ENCODE measurements at regions not wholly inside any gene's neighbourhood (a gene's known extent, or its start where the extent isn't known, plus 50 kb on each side); places are given as distances from the start of the nearest gene placed in this dataset.

- H3K4me3 Mint-ChIP-seq = no peak overlapping the region
- H3K27me3 Mint-ChIP-seq = peaks cover 15 to 25% of the 10 kb centered on the region in 2 donors
- H3K4me3 ChIP-seq (ENCODE audit: low read length) = no peak overlapping the region
- no peaks in the 10 kb centered on the region for H3K36me3 ChIP-seq (ENCODE audit: insufficient read depth, low read length)
- ChIA-PET POLR2A (no interaction called here), CTCF (no interaction called here)
- H3K27ac Mint-ChIP-seq = no peak overlapping the region
- H3K27ac ChIP-seq (ENCODE audit: low read depth, low read length) = peak overlapping the region; percentile 47
- no peaks in the 10 kb centered on the region for H3K9me3 ChIP-seq (ENCODE audit: low read length)
- DNase-seq = no peak
- H3K36me3 Mint-ChIP-seq = peaks cover 0 to 2% (median 0%) of the 10 kb centered on the region in 3 donors
- H3K4me1 ChIP-seq (ENCODE audit: insufficient read depth, low read length) = no peaks in the 10 kb centered on the region
- H3K9me3 Mint-ChIP-seq = no peaks in the 10 kb centered on the region
- peaks cover 3% of the 10 kb centered on the region for H3K27me3 ChIP-seq (ENCODE audit: insufficient read depth, low read length, poor library complexity, severe bottlenecking)
- H3K4me1 Mint-ChIP-seq = no peaks in the 10 kb centered on the region
These were observed 140.4 kb upstream of the ETV3 start for GRCh38 chr1:157278383-157279137.

GRCh38 chr1:157277913-157278312, 139.7 kb upstream of the ETV3 start:
- H3K4me1 ChIP-seq (ENCODE audit: insufficient read depth, low read length) = no peaks in the 10 kb centered on the region
- no peaks in the 10 kb centered on the region for H3K9me3 ChIP-seq (ENCODE audit: low read length)
- POLR2A ChIA-PET = no interaction called here
- H3K9me3 Mint-ChIP-seq = no peaks in the 10 kb centered on the region
- H3K4me3 Mint-ChIP-seq = no peak overlapping the region
- CTCF ChIA-PET = no interaction called here
- H3K36me3 Mint-ChIP-seq = peaks cover 0 to 2% (median 0%) of the 10 kb centered on the region in 3 donors
- H3K27ac Mint-ChIP-seq = no peak overlapping the region
- no peak for DNase-seq
- H3K27me3 Mint-ChIP-seq = peaks cover 12 to 20% of the 10 kb centered on the region in 2 donors
- H3K27ac ChIP-seq (ENCODE audit: low read depth, low read length) = no peak overlapping the region
- H3K4me3 ChIP-seq (ENCODE audit: low read length) = no peak overlapping the region
- no peaks in the 10 kb centered on the region for H3K4me1 Mint-ChIP-seq
- H3K36me3 ChIP-seq (ENCODE audit: insufficient read depth, low read length) = no peaks in the 10 kb centered on the region
- peaks cover 3% of the 10 kb centered on the region for H3K27me3 ChIP-seq (ENCODE audit: insufficient read depth, low read length, poor library complexity, severe bottlenecking)

GRCh38 chr1:157277281-157277680, 139.1 kb upstream of the ETV3 start:
- DNase-seq = no peak
- peaks cover 0 to 2% (median 0%) of the 10 kb centered on the region in 3 donors for H3K36me3 Mint-ChIP-seq
- no peaks in the 10 kb centered on the region for H3K9me3 Mint-ChIP-seq
- no peaks in the 10 kb centered on the region for H3K4me1 Mint-ChIP-seq
- Histone ChIP-seq H3K9me3 (ENCODE audit: low read length) (no peaks in the 10 kb centered on the region), H3K27ac (ENCODE audit: low read depth, low read length) (no peak overlapping the region), H3K27me3 (ENCODE audit: insufficient read depth, low read length, poor library complexity, severe bottlenecking) (peaks cover 3% of the 10 kb centered on the region), H3K4me3 (ENCODE audit: low read length) (no peak overlapping the region), H3K36me3 (ENCODE audit: insufficient read depth, low read length) (no peaks in the 10 kb centered on the region), H3K4me1 (ENCODE audit: insufficient read depth, low read length) (no peaks in the 10 kb centered on the region)
- no peak overlapping the region for H3K4me3 Mint-ChIP-seq
- POLR2A ChIA-PET = no interaction called here
- CTCF ChIA-PET = no interaction called here
- H3K27me3 Mint-ChIP-seq = peaks cover 8 to 13% of the 10 kb centered on the region in 2 donors
- no peak overlapping the region for H3K27ac Mint-ChIP-seq

- ChIA-PET POLR2A (no interaction called here), CTCF (no interaction called here)
- Histone ChIP-seq H3K4me1 (ENCODE audit: insufficient read depth, low read length) (no peaks in the 10 kb centered on the region), H3K36me3 (ENCODE audit: insufficient read depth, low read length) (no peaks in the 10 kb centered on the region), H3K27ac (ENCODE audit: low read depth, low read length) (peak overlapping the region; percentile 39), H3K4me3 (ENCODE audit: low read length) (no peak overlapping the region), H3K9me3 (ENCODE audit: low read length) (no peaks in the 10 kb centered on the region), H3K27me3 (ENCODE audit: insufficient read depth, low read length, poor library complexity, severe bottlenecking) (peaks cover 3% of the 10 kb centered on the region)
- Mint-ChIP-seq H3K4me1 (no peaks in the 10 kb centered on the region), H3K4me3 (no peak overlapping the region), H3K27me3 (peaks cover 10% of the 10 kb centered on the region in 2 donors), H3K36me3 (no peaks in the 10 kb centered on the region), H3K27ac (no peak overlapping the region), H3K9me3 (no peaks in the 10 kb centered on the region)
- DNase-seq = no peak
These were observed 136.7 kb upstream of the ETV3 start for GRCh38 chr1:157274698-157275534.

GRCh38 chr1:157272729-157273524, 134.7 kb upstream of the ETV3 start:
- peak overlapping the region; percentile 39 for H3K27ac ChIP-seq (ENCODE audit: low read depth, low read length)
- no peak overlapping the region for H3K27ac Mint-ChIP-seq
- no peaks in the 10 kb centered on the region for H3K4me1 Mint-ChIP-seq
- CTCF ChIA-PET = no interaction called here
- H3K27me3 ChIP-seq (ENCODE audit: insufficient read depth, low read length, poor library complexity, severe bottlenecking) = peaks cover 3% of the 10 kb centered on the region
- H3K27me3 Mint-ChIP-seq = peaks cover 11 to 15% of the 10 kb centered on the region in 2 donors
- H3K36me3 ChIP-seq (ENCODE audit: insufficient read depth, low read length) = no peaks in the 10 kb centered on the region
- POLR2A ChIA-PET = no interaction called here
- H3K4me1 ChIP-seq (ENCODE audit: insufficient read depth, low read length) = no peaks in the 10 kb centered on the region
- no peaks in the 10 kb centered on the region for H3K9me3 ChIP-seq (ENCODE audit: low read length)
- no peaks in the 10 kb centered on the region for H3K36me3 Mint-ChIP-seq
- no peak for DNase-seq
- H3K9me3 Mint-ChIP-seq = no peaks in the 10 kb centered on the region
- H3K4me3 ChIP-seq (ENCODE audit: low read length) = no peak overlapping the region
- H3K4me3 Mint-ChIP-seq = no peak overlapping the region

- no peaks in the 10 kb centered on the region for H3K36me3 ChIP-seq (ENCODE audit: insufficient read depth, low read length)
- Mint-ChIP-seq H3K4me1 (no peaks in the 10 kb centered on the region), H3K9me3 (no peaks in the 10 kb centered on the region), H3K27ac (no peak overlapping the region), H3K36me3 (no peaks in the 10 kb centered on the region), H3K27me3 (peaks cover 11 to 19% of the 10 kb centered on the region in 2 donors), H3K4me3 (no peak overlapping the region)
- no peak for DNase-seq
- H3K9me3 ChIP-seq (ENCODE audit: low read length) = no peaks in the 10 kb centered on the region
- CTCF ChIA-PET = no interaction called here
- no peaks in the 10 kb centered on the region for H3K27me3 ChIP-seq (ENCODE audit: insufficient read depth, low read length, poor library complexity, severe bottlenecking)
- no peak overlapping the region for H3K27ac ChIP-seq (ENCODE audit: low read depth, low read length)
- H3K4me3 ChIP-seq (ENCODE audit: low read length) = no peak overlapping the region
- POLR2A ChIA-PET = no interaction called here
- H3K4me1 ChIP-seq (ENCODE audit: insufficient read depth, low read length) = no peaks in the 10 kb centered on the region
These were observed 134.1 kb upstream of the ETV3 start for GRCh38 chr1:157272264-157272663.

GRCh38 chr1:157270705-157271274, 132.6 kb upstream of the ETV3 start:
- Histone ChIP-seq H3K27ac (ENCODE audit: low read depth, low read length) (no peak overlapping the region), H3K27me3 (ENCODE audit: insufficient read depth, low read length, poor library complexity, severe bottlenecking) (no peaks in the 10 kb centered on the region), H3K4me1 (ENCODE audit: insufficient read depth, low read length) (no peaks in the 10 kb centered on the region), H3K4me3 (ENCODE audit: low read length) (no peak overlapping the region), H3K36me3 (ENCODE audit: insufficient read depth, low read length) (no peaks in the 10 kb centered on the region), H3K9me3 (ENCODE audit: low read length) (no peaks in the 10 kb centered on the region)
- POLR2A ChIA-PET = no interaction called here
- H3K36me3 Mint-ChIP-seq = no peaks in the 10 kb centered on the region
- H3K27ac Mint-ChIP-seq = no peak overlapping the region
- CTCF ChIA-PET = no interaction called here
- no peak overlapping the region for H3K4me3 Mint-ChIP-seq
- no peaks in the 10 kb centered on the region for H3K4me1 Mint-ChIP-seq
- H3K27me3 Mint-ChIP-seq = peaks cover 11 to 19% of the 10 kb centered on the region in 2 donors
- no peak for DNase-seq
- no peaks in the 10 kb centered on the region for H3K9me3 Mint-ChIP-seq

Measured in CD8-positive, alpha-beta memory T cell (primary cell).